ENCODE measurements at regions not wholly inside any gene's neighbourhood (a gene's known extent, or its start where the extent isn't known, plus 50 kb on each side); places are given as distances from the start of the nearest gene placed in this dataset.

- no peak for DNase-seq
- in situ Hi-C loops (cut with MboI; ENCODE audit: low pct_unique_long_range_greater_than_20kb, low sequenced_read_pairs), result no loop called here
These were observed 135.0 kb upstream of the INHBA start for GRCh38 chr7:41837916-41838315.

GRCh38 chr7:41835976-41836530 is 133.2 kb upstream of the INHBA start:
- no peak for DNase-seq
- in situ Hi-C loops (cut with MboI; ENCODE audit: low pct_unique_long_range_greater_than_20kb, low sequenced_read_pairs), result no loop called here

GRCh38 chr7:41834805-41835694 is 132.2 kb upstream of the INHBA start:
- DNase-seq, result no peak

GRCh38 chr7:41832941-41833340 is 130.1 kb upstream of the INHBA start:
- in situ Hi-C loops (cut with MboI; ENCODE audit: low pct_unique_long_range_greater_than_20kb, low sequenced_read_pairs), result no loop called here
- no peak for DNase-seq

More at GRCh38 chr7:41834805-41835694, 132.2 kb upstream of the INHBA start:
- in situ Hi-C loops (cut with MboI; ENCODE audit: low pct_unique_long_range_greater_than_20kb, low sequenced_read_pairs), result no loop called here

- in situ Hi-C loops (cut with MboI; ENCODE audit: low pct_unique_long_range_greater_than_20kb, low sequenced_read_pairs), result no loop called here
- no peak for DNase-seq
These were observed 127.4 kb upstream of the INHBA start for GRCh38 chr7:41830271-41830670.

GRCh38 chr7:41828911-41829310 is 126.0 kb upstream of the INHBA start:
- DNase-seq, result no peak
- in situ Hi-C loops (cut with MboI; ENCODE audit: low pct_unique_long_range_greater_than_20kb, low sequenced_read_pairs), result no loop called here

GRCh38 chr7:41826641-41827040 is 123.8 kb upstream of the INHBA start:
- in situ Hi-C loops (cut with MboI; ENCODE audit: low pct_unique_long_range_greater_than_20kb, low sequenced_read_pairs), result no loop called here
- no peak for DNase-seq

GRCh38 chr7:41825927-41826480 is 123.1 kb upstream of the INHBA start:
- DNase-seq, result no peak
- in situ Hi-C loops (cut with MboI; ENCODE audit: low pct_unique_long_range_greater_than_20kb, low sequenced_read_pairs), result no loop called here

GRCh38 chr7:41824284-41824683 is 121.4 kb upstream of the INHBA start:
- no peak for DNase-seq
- in situ Hi-C loops (cut with MboI; ENCODE audit: low pct_unique_long_range_greater_than_20kb, low sequenced_read_pairs), result no loop called here

- no peak for DNase-seq
- in situ Hi-C loops (cut with MboI; ENCODE audit: low pct_unique_long_range_greater_than_20kb, low sequenced_read_pairs), result no loop called here
These were observed 119.4 kb upstream of the INHBA start for GRCh38 chr7:41822259-41822817.

- in situ Hi-C loops (cut with MboI; ENCODE audit: low pct_unique_long_range_greater_than_20kb, low sequenced_read_pairs), result no loop called here
These were observed 118.8 kb upstream of the INHBA start for GRCh38 chr7:41821521-41822213.

GRCh38 chr7:41820111-41820671 is 117.3 kb upstream of the INHBA start:
- no peak for DNase-seq
- in situ Hi-C loops (cut with MboI; ENCODE audit: low pct_unique_long_range_greater_than_20kb, low sequenced_read_pairs), result no loop called here

More at GRCh38 chr7:41821521-41822213, 118.8 kb upstream of the INHBA start:
- no peak for DNase-seq

GRCh38 chr7:41819645-41820044 is 116.8 kb upstream of the INHBA start:
- no peak for DNase-seq
- in situ Hi-C loops (cut with MboI; ENCODE audit: low pct_unique_long_range_greater_than_20kb, low sequenced_read_pairs), result no loop called here

GRCh38 chr7:41818765-41819398 is 116.0 kb upstream of the INHBA start:
- no peak for DNase-seq
- in situ Hi-C loops (cut with MboI; ENCODE audit: low pct_unique_long_range_greater_than_20kb, low sequenced_read_pairs), result no loop called here

- DNase-seq, result peak; percentile 26
- in situ Hi-C loops (cut with MboI; ENCODE audit: low pct_unique_long_range_greater_than_20kb, low sequenced_read_pairs), result no loop called here
These were observed 114.5 kb upstream of the INHBA start for GRCh38 chr7:41817386-41817785.

- in situ Hi-C loops (cut with MboI; ENCODE audit: low pct_unique_long_range_greater_than_20kb, low sequenced_read_pairs), result no loop called here
- DNase-seq, result peak; percentile 96
These were observed 113.2 kb upstream of the INHBA start for GRCh38 chr7:41816111-41816510.

- in situ Hi-C loops (cut with MboI; ENCODE audit: low pct_unique_long_range_greater_than_20kb, low sequenced_read_pairs), result no loop called here
- no peak for DNase-seq
These were observed 112.0 kb upstream of the INHBA start for GRCh38 chr7:41814888-41815287.

- in situ Hi-C loops (cut with MboI; ENCODE audit: low pct_unique_long_range_greater_than_20kb, low sequenced_read_pairs), result no loop called here
- no peak for DNase-seq
These were observed 110.4 kb upstream of the INHBA start for GRCh38 chr7:41813286-41813685.

GRCh38 chr7:41811941-41812340 is 109.1 kb upstream of the INHBA start:
- no peak for DNase-seq
- in situ Hi-C loops (cut with MboI; ENCODE audit: low pct_unique_long_range_greater_than_20kb, low sequenced_read_pairs), result no loop called here

Data from KBM-7 (cell line).